ENCODE measurements at regions not wholly inside any gene's neighbourhood (a gene's known extent, or its start where the extent isn't known, plus 50 kb on each side); places are given as distances from the start of the nearest gene placed in this dataset.

GRCh38 chr10:69715156-69715898, 85.3 kb downstream of the FAM241B start:
- Histone ChIP-seq H3K27ac (no peak overlapping the region), H3K27me3 (ENCODE audit: insufficient read depth in 3 of 3, low read length in 2 of 3) (no peaks in the 10 kb centered on the region), H3K9me3 (no peaks in the 10 kb centered on the region), H3K4me1 (no peaks in the 10 kb centered on the region), H3K4me3 (no peak overlapping the region), H3K36me3 (ENCODE audit: insufficient read depth in 1 of 2, low read depth in 1 of 2) (no peaks in the 10 kb centered on the region)
- intact Hi-C loops (cut with DNase I): loop anchor here in 1 of 2 donors (10.0 kb wide), 2 partner anchors 201 to 291 kb away; no protein-coding TSS in a partner anchor
- DNase-seq: no peak
- TF ChIP-seq CTCF (IDR thresholded peaks at IDR 0.05): no peak
- ATAC-seq: no peak
- WGBS, 3 donors: 69 to 73% (median 70%) methylated on average over 11 of the region's 11 CpGs

DNA sequence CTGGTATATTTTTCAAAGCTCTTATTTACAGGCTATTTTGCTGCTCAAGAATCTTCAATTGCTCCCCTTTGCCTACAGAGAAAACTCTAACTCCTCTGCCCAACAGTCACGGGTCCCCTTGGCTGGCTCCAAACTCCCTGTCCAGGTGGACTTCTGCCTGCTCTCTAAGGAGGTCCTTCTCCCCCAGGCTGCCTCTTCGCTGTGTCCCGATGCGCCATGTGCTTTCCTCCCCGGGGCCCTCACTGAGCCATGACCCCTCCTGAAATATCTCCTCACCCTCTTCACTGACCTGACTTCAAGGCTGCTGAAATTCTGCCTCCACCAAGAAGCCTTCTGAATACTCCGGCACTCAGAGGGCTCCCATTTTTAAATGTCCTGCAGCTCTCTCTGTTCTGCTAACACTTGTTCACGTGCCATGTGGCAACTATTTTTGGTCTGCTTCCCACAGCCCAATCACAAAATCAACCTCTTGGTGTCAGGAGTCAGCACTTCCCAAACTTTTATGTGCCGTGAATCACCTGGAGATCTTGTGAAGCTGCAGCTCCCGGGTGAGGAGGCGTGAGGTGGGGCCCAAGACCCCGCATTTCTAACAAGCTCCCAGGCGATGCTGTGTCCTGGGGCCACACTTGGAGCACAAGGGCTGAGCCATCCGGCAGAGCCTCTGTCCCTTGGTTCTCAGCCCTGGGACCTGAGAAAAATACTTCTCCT, 85.7 kb upstream of the COL13A1 start:
- Histone ChIP-seq H3K27ac (no peak overlapping the region), H3K9me3 (no peaks in the 10 kb centered on the region), H3K4me1 (no peaks in the 10 kb centered on the region), H3K4me3 (no peak overlapping the region), H3K27me3 (ENCODE audit: insufficient read depth in 3 of 3, low read length in 2 of 3) (no peaks in the 10 kb centered on the region), H3K36me3 (ENCODE audit: insufficient read depth in 1 of 2, low read depth in 1 of 2) (no peaks in the 10 kb centered on the region)
- intact Hi-C loops (cut with DNase I): loop anchor here (2.0 to 10.0 kb wide), 3 partner anchors 71 to 291 kb away; no protein-coding TSS in a partner anchor
- no peak for TF ChIP-seq CTCF (IDR thresholded peaks at IDR 0.05)
- WGBS, 3 donors: 65 to 76% (median 75%) methylated on average over 13 of the region's 13 CpGs
- ATAC-seq (peak in 2 of 4 donors; percentile 6 to 36), DNase-seq (no peak)

GRCh38 chr10:69716711-69717560, 84.8 kb upstream of the COL13A1 start:
- H3K27me3 ChIP-seq (ENCODE audit: insufficient read depth in 3 of 3, low read length in 2 of 3): no peaks in the 10 kb centered on the region
- no peaks in the 10 kb centered on the region for H3K36me3 ChIP-seq (ENCODE audit: insufficient read depth in 1 of 2, low read depth in 1 of 2)
- peak; percentile 66 for TF ChIP-seq CTCF (IDR thresholded peaks at IDR 0.05)
- ATAC-seq: peak; percentile 45 to 70 (median 52)
- DNase-seq: peak; percentile 54 to 71
- H3K9me3 ChIP-seq: no peaks in the 10 kb centered on the region
- no peak overlapping the region for H3K4me3 ChIP-seq
- WGBS, 3 donors: 63 to 67% (median 64%) methylated on average over 19 of the region's 19 CpGs
- intact Hi-C loops (cut with DNase I): loop anchor here (1.0 to 10.0 kb wide), 4 partner anchors 72 to 292 kb away; no protein-coding TSS in a partner anchor
- H3K27ac ChIP-seq: no peak overlapping the region
- peaks cover 6% of the 10 kb centered on the region for H3K4me1 ChIP-seq

- intact Hi-C loops (cut with DNase I): loop anchor here in 1 of 2 donors (10.0 kb wide), 2 partner anchors 204 to 294 kb away; no protein-coding TSS in a partner anchor
- no peak for ATAC-seq
- no peaks in the 10 kb centered on the region for H3K27me3 ChIP-seq (ENCODE audit: insufficient read depth in 3 of 3, low read length in 2 of 3)
Measured at GRCh38 chr10:69718951-69719350, 82.8 kb upstream of the COL13A1 start.

More at GRCh38 chr10:69718951-69719350, 82.8 kb upstream of the COL13A1 start:
- no peak overlapping the region for H3K27ac ChIP-seq
- H3K4me1 ChIP-seq: peaks cover 16% of the 10 kb centered on the region
- no peak for TF ChIP-seq CTCF (IDR thresholded peaks at IDR 0.05)
- H3K36me3 ChIP-seq (ENCODE audit: insufficient read depth in 1 of 2, low read depth in 1 of 2): no peaks in the 10 kb centered on the region
- no peak for DNase-seq
- H3K4me3 ChIP-seq: no peak overlapping the region
- 61 to 73% (median 69%) methylated on average over 4 of the region's 4 CpGs for WGBS, 3 donors
- no peaks in the 10 kb centered on the region for H3K9me3 ChIP-seq

Data from psoas muscle (tissue), 7 donors.